Fibroblast of mammary gland (primary cell): ENCODE measurements at regions not wholly inside any gene's neighbourhood (a gene's known extent, or its start where the extent isn't known, plus 50 kb on each side); places are given as distances from the start of the nearest gene placed in this dataset.

Experiments used
- DNase-seq: peaks from one replicate; pipeline ENCODE4 v3.0.0-alpha.2; 2010; ENCODE audit warnings: low read depth
- H3K4me3 ChIP-seq: 2 replicates; pipeline ENCODE4 v1.5.1; 2011; ENCODE audit warnings: low read depth, mild to moderate bottlenecking, low read length, moderate library complexity; ENCODE audit not compliant: control insufficient read depth
- TF ChIP-seq, protein P1 (sequence below): conservative IDR thresholded peaks from 2 replicates; pipeline ENCODE4 v1.5.1; 2011; ENCODE audit warnings: low read depth, low read length, inconsistent platforms; ENCODE audit not compliant: control insufficient read depth, insufficient read depth

DNA sequence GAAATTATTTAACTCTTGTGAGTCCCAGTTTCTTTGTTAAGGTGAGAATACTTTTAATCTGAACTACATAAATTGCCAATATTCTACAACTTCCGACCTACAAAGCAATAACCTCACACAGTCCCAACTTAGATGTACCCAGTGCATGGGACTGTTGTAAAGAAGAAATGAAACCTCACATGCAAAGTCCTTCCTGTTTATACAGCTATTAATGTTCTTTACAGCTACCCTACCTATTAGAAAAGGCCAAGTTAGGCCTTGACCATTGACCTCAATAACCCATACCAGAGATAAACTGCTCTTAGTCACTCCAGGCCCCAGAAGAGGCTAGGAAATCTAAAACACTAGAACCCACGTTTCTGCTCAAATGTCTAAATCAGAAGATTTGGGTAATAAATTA is 920.1 kb upstream of the TENM3 start:
- TF ChIP-seq, protein P1, sequence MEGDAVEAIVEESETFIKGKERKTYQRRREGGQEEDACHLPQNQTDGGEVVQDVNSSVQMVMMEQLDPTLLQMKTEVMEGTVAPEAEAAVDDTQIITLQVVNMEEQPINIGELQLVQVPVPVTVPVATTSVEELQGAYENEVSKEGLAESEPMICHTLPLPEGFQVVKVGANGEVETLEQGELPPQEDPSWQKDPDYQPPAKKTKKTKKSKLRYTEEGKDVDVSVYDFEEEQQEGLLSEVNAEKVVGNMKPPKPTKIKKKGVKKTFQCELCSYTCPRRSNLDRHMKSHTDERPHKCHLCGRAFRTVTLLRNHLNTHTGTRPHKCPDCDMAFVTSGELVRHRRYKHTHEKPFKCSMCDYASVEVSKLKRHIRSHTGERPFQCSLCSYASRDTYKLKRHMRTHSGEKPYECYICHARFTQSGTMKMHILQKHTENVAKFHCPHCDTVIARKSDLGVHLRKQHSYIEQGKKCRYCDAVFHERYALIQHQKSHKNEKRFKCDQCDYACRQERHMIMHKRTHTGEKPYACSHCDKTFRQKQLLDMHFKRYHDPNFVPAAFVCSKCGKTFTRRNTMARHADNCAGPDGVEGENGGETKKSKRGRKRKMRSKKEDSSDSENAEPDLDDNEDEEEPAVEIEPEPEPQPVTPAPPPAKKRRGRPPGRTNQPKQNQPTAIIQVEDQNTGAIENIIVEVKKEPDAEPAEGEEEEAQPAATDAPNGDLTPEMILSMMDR, result no peak
- H3K4me3 ChIP-seq, result no peak overlapping the region
- DNase-seq, result no peak

DNA sequence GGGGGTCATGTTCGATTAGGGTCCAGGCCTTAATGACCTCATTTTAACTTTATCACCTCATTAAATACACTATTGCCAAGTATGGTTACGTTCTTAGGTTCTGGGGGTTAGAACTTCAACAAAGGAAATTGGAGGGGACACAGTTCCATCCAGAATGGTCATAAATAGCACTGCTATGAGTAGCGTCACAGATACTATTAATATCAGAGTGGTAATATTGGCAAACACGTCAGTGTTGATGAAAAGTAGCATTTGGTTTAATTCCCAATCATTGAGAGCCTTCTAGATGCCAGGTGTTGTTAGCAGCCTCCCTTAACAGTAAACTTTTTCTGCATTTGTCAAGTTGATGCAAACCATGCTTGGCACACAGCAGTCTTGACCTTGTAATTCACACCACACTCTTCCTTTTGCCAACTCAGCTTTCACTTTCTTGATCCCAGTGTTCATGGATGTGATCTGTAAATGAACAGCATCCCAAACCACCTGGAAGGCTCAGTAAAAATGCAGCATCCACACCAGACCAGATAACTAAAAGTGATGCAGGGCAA is 912.5 kb upstream of the TENM3 start:
- H3K4me3 ChIP-seq, result no peak overlapping the region
- no peak for DNase-seq
- TF ChIP-seq, protein P1, result no peak

DNA sequence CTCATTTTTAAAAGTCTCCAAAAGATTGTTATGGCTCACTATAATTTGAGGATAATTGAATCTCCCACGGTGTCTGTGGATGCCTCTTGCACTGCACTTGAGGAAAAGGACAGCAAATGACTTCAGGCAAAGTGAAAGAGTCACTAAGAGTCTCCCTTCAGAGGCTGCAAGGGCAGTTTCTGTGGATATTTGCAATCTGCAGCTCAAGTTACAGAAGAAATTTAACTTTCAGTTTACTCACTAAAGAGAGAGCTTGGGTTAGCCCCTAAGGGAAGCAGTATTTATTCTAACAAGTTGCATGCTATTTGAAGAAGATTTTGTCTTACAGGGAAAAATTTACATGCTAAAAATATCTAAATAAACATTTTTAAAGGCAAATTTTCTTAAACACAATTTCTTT is 912.0 kb upstream of the TENM3 start:
- no peak for DNase-seq
- H3K4me3 ChIP-seq, result no peak overlapping the region
- TF ChIP-seq, protein P1, result no peak

DNA sequence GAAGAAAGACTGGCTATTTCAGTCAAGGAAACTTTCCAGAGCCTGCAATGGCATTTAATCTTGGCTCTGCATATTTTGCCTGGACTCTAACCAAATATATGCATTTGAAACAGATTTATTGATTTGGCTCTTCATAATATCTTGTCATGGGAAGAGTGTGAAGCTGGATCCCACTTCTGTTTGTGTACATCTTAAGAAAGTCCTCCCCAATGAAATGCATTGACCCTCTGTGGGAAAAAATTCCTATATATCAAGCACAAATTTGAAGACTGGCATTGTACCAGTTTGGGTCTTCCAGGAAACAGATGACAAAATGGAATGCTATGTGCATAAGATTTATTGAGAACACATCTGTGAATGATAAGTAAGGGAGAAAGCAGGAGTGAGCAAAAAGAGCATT is 897.3 kb upstream of the TENM3 start:
- DNase-seq, result no peak
- no peak overlapping the region for H3K4me3 ChIP-seq
- TF ChIP-seq, protein P1, result no peak

DNA sequence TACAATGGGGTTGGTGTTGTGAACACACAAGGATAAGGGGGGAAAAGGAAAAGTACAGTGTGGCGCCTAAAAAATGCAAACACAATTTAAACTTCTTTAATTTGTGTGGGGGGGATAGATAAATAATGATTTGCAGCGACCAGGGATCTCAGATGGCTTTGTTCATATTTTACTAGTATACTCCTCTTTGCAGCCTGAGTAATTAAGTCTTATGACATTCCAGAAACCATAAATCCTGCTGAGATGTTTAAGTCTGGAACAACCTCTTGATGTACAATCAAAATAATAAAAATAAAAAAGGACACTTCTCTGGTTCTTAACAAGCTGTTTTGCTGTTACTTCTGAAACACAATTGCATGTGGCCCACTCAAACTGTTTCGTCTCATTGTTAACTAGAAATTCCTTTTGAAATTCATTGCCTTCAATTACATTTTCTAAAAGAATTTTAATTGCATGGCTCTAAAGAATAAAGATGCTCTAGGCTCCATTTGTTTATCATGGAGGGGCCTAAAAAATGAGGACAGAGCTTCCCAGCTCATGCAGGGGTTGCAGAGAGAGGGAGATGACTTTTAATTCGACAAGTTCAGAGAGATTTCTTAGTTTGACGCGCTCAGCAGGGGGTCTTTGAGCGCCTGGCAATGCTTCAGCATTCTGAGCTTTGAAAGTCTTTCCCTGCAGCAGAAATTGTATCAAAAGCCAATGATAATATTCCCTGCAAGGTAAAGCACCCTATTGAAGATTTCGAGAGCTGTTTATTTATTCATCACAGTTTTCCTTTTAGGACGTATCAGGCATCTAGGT is 892.4 kb upstream of the TENM3 start:
- TF ChIP-seq, protein P1, result no peak
- H3K4me3 ChIP-seq, result no peak overlapping the region
- no peak for DNase-seq

DNA sequence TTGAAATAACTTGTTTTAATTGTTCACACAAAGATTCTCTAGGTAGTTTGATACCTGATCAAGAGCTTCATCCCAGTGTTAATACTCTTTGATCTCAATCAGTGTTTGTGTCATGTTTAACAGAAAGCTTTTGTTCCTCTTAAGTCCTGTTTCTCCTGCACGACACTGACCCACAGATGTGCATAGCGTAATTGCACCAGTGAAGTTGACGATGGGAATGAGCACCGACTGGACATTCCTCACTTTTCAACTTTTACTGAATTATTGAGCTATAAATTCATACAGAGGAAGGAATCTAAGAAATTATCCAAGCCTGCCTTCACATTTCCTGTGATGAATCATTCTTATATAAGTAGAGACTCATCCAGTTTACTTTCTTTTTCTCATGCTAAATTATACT is 878.7 kb upstream of the TENM3 start:
- H3K4me3 ChIP-seq, result no peak overlapping the region
- TF ChIP-seq, protein P1, result no peak
- no peak for DNase-seq
